DMS 273 treated with DMSO at 0.1 percent for 48 hours (cell line): ENCODE measurements at regions not wholly inside any gene's neighbourhood (a gene's known extent, or its start where the extent isn't known, plus 50 kb on each side); places are given as distances from the start of the nearest gene placed in this dataset.

Experiments used
- DNase-seq: peaks from one replicate; lab custom pipeline; 2025; lab: John Stamatoyannopoulos, UW

- DNase-seq = no peak
Observed at GRCh38 chr18:75158465-75159237, 50.3 kb downstream of the PTGR3 start.

GRCh38 chr18:75157851-75158250 is 51.1 kb downstream of the PTGR3 start:
- no peak for DNase-seq

DNA sequence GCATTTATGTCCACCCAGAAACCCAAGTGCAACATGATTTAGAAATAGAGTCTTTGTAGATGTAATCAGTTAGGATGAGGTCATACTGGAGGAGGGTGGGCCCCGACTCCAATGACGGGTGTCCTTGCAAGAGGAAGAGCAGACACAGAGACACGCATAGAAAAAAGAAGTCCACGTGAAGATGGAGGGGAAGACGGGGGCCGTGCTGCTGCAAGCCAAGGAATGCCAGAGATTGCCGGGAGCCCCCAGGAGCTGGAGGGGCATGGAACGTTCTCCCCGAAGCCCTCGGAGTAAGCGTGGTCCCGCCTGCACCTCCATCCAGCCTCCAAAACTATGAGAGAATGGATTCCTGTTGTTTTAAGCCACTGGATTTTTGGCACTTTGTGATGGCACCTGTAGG is 51.6 kb downstream of the PTGR3 start:
- DNase-seq = no peak

- no peak for DNase-seq
Observed at GRCh38 chr18:75156831-75157230, 52.1 kb downstream of the PTGR3 start.

GRCh38 chr18:75156139-75156750 is 52.7 kb downstream of the PTGR3 start:
- no peak for DNase-seq

DNA sequence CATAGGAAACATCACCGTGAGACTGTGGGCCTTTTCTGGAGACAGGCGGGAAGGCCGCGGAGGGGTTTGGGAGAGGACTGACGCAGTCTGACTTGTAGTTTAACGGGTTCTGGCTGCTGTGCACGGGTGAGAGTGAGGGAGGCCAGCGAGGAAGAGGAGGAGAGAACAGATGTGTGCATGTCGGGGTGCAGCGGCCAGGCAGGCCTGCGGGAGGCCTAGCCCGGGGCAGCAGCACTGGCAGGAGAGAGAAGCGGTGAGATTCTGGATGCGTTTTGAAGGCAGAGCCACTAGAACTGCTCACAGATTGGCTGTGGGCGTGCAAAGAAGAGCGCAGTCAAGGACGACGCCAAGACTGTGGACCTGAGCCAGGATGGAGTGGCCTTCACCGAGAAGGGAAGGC is 53.9 kb downstream of the PTGR3 start:
- no peak for DNase-seq

GRCh38 chr18:75154259-75154658 is 54.7 kb downstream of the PTGR3 start:
- DNase-seq = no peak

DNA sequence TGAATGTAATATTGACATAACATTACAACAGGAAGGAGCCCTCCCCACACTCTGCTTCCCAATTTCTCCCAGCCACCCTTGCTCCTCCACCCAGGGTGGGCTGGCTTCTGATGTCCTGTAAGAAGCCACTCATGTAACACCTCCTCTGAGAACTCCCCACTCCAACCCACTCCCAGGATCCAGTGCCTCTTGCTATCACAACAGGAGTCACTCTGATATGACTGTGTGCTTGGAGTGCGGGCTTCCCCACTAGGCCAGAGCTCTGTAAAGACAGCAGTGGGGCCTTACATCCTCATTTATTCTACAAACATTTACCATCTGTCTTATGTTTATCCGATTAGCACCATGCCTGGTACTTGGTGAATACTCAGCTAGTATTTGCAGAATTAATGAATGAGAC is 65.1 kb downstream of the PTGR3 start:
- no peak for DNase-seq

DNA sequence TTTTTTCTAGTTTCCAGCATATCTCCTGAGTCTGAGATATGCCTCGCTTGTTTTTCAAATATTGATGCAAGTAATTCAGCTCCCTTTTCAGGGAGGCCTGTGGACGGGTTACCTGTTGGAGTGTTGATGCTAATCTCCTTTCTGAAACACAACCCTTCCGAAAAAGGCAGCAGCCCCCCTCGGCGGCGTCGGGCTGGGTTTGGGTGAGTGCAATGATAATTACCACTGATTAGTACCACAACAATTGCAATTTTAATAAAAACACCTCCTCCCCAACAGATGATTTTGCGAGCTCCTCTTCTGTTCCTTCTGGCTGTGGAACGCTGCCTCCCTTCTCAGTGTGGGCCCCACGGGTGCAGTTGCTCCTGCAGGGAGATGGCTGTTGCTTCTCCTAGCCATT is 66.3 kb downstream of the PTGR3 start:
- DNase-seq = no peak

- DNase-seq = no peak
Observed at GRCh38 chr18:75141734-75142133, 67.2 kb downstream of the PTGR3 start.

- DNase-seq = no peak
Observed at GRCh38 chr18:75141166-75141565, 67.8 kb downstream of the PTGR3 start.

DNA sequence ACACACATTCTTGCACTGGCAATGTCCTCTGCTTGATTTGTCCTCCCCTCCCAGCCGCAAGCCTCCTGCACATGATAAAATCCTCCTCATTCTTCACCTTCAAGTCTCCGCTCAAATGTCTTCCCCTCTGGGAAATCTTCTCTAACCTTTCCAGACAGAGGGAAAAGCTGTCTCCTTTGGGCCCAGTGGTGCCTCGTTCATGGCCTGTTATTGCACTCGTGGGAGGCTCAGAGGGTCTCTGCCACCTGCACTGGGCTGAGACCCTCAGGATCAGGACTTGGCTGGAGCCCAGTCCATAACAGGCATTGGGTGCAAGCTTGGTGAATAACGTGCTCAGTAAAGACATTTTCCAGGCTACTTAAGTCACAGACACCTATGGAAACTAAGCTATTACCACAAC is 68.6 kb downstream of the PTGR3 start:
- DNase-seq = no peak

DNA sequence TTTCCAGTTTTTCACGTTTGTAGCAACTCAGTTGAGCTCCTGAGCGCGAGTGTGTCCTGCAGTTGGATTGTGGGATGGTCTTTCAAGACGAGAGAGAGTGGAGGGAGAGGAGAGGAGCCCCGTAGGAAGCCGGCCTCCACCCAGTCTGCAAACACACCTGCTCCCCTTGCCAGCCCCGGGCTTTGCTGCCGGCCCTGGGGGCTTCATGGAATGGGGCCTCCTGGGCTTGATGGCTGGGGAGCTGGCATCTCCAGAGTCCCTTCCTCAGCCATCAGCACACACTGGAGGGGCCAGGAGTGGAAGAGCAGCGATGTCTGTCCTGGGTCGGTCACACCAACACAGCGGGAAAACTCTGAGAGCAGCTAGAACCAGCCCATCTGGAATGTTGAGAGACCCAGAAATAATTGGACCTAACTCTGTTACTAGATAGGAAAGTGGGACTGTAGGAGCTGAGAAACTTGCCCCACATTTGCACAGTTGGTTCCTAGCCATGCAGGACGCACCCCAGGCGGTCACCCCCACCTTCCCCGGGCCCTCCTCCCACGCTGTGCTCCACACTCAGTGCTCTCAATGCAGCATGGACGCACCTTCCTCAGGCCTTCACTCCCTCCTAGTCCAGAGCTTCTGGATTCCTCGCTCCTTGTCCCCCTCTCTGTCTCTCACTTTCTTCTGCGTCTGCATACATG is 69.6 kb downstream of the PTGR3 start:
- no peak for DNase-seq

DNA sequence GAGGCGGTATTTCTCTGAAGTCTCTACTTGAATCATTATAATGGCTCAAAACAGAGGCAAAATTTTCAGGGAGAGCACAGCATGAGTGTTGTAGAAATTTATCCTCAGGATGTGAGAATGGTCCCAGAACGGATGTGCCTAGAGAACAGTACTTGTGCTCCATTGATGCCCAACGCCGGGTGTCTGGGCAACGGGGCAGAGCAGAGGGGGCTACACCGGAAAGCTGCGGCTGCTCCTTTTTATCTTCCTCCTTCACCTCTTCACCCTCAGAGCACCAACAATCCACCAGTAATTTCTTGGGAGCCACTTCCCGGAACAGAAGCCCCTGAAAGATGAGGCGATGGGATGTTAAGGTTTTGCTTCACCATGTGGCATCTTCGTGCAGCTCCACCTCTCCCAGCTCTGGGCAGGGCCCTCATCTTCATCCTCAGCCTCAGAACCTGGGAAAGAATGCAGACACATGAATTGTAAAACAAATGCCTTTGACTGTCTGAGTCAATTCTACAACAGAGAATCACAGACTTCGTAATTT is 71.5 kb downstream of the PTGR3 start:
- DNase-seq = no peak

GRCh38 chr18:75135158-75135725 is 73.7 kb downstream of the PTGR3 start:
- no peak for DNase-seq

- no peak for DNase-seq
Observed at GRCh38 chr18:75134611-75134975, 74.3 kb downstream of the PTGR3 start.

- DNase-seq = no peak
Observed at GRCh38 chr18:75133721-75134610, 75.0 kb downstream of the PTGR3 start.

- DNase-seq = no peak
Observed at GRCh38 chr18:75132931-75133525, 75.9 kb downstream of the PTGR3 start.

GRCh38 chr18:75132098-75132870 is 76.7 kb downstream of the PTGR3 start:
- no peak for DNase-seq

- DNase-seq = no peak
Observed at GRCh38 chr18:75131381-75132000, 77.4 kb downstream of the PTGR3 start.
